BLaER1 (cell line): ENCODE measurements at regions not wholly inside any gene's neighbourhood (a gene's known extent, or its start where the extent isn't known, plus 50 kb on each side); places are given as distances from the start of the nearest gene placed in this dataset.

Source experiments
- H3K27ac ChIP-seq: shearing (Covaris generic); formaldehyde crosslinking; 2 replicates; pipeline ENCODE4 v1.8.1; 2022
- H3K27me3 ChIP-seq: shearing (Covaris generic); formaldehyde crosslinking; 2 replicates; pipeline ENCODE4 v1.8.1; 2022
- H3K36me3 ChIP-seq: shearing (Covaris generic); formaldehyde crosslinking; 2 replicates; pipeline ENCODE4 v1.8.1; 2022
- H3K4me1 ChIP-seq: shearing (Covaris generic); formaldehyde crosslinking; 2 replicates; pipeline ENCODE4 v1.8.1; 2022
- H3K4me2 ChIP-seq: shearing (Covaris generic); formaldehyde crosslinking; 2 replicates; pipeline ENCODE4 v1.8.1; 2022
- H3K4me3 ChIP-seq: shearing (Covaris generic); formaldehyde crosslinking; 2 replicates; pipeline ENCODE4 v1.8.1; 2022
- H3K9ac ChIP-seq: shearing (Covaris generic); formaldehyde crosslinking; 2 replicates; pipeline ENCODE4 v1.8.1; 2022
- H3K9me3 ChIP-seq: shearing (Covaris generic); formaldehyde crosslinking; 2 replicates; pipeline ENCODE4 v1.8.1; 2022
- H4K20me1 ChIP-seq: shearing (Covaris generic); formaldehyde crosslinking; 2 replicates; pipeline ENCODE4 v1.8.1; 2022
- Cebpa-rat ChIP-seq: shearing (Covaris generic); IDR thresholded peaks from 2 replicates; pipeline ENCODE4 v1.8.1; 2022

DNA sequence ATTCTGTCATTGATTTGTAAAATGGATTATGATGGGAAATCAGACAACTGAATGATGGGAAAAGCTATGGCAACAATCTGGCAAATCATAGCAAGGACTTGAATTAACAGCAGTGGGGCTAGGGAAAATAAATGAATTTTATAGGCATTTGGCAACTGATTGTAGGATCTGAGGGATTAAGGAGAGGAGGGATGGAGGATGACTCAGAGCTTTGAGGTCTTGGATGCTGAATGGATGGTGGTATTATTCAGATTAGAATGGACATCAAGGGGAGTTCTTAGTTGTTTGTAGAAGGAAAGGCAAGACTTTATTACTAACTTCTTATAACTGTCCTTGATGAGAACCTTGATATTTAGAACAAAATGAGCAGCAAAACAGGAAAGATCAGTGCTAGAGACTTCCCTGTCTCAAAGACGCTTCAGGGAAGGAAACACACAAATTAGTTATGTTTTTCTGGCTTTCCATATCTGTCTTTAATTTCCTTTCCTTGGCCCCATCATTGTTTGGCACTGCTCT is 51.4 kb upstream of the HHIP start:
- Histone ChIP-seq H3K4me2 (no peak overlapping the region), H3K9me3 (no peaks in the 10 kb centered on the region), H4K20me1 (no peaks in the 10 kb centered on the region), H3K36me3 (no peaks in the 10 kb centered on the region), H3K4me1 (peaks cover 5% of the 10 kb centered on the region), H3K27me3 (no peaks in the 10 kb centered on the region), H3K9ac (no peak overlapping the region), H3K27ac (no peak overlapping the region), H3K4me3 (no peak overlapping the region)
- no peak for TF ChIP-seq Cebpa-rat

DNA sequence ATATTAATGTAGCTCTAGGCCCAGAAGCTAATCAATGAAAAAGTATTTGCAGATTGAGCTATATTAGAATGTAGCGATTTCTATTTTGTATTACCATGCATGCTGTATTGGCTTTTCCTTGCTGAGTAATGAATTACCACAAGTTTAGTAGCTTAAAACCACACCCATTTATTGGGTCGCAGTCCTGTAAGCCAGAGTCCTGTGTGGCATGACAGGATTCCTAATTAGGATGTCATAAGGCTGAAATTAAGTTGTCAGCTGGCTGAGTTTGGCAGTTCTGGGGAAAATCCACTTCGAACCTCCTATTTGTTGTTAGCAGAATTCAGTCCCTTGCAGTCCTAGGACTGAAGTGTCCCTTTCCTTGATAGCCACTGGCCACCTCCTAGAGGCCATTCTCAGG is 50.3 kb upstream of the HHIP start:
- Histone ChIP-seq H3K4me1 (no peaks in the 10 kb centered on the region), H3K27ac (no peak overlapping the region), H3K36me3 (no peaks in the 10 kb centered on the region), H3K4me2 (no peak overlapping the region), H3K27me3 (no peaks in the 10 kb centered on the region), H3K9me3 (no peaks in the 10 kb centered on the region), H3K4me3 (no peak overlapping the region), H3K9ac (no peak overlapping the region), H4K20me1 (no peaks in the 10 kb centered on the region)
- TF ChIP-seq Cebpa-rat: no peak
